Neural progenitor cell (in vitro differentiated cells): ENCODE measurements at regions not wholly inside any gene's neighbourhood (a gene's known extent, or its start where the extent isn't known, plus 50 kb on each side); places are given as distances from the start of the nearest gene placed in this dataset.

Experiments
- CTCF ChIP-seq: fragments of 200-600 bp; sonication (generic); IDR thresholded peaks from 2 replicates; pipeline ENCODE4 v1.5.1; 2017; ENCODE audit warnings: antibody characterized with exemption, mild to moderate bottlenecking
- EZH2 ChIP-seq: fragments of 200-600 bp; sonication (generic); IDR thresholded peaks from 2 replicates; pipeline ENCODE4 v1.6.1; 2017; ENCODE audit warnings: antibody characterized with exemption, mild to moderate bottlenecking, moderate library complexity
- EZH2phosphoT487 ChIP-seq: fragments of 200-600 bp; sonication (generic); IDR thresholded peaks from 2 replicates; pipeline ENCODE4 v1.6.1; 2017; ENCODE audit warnings: antibody characterized with exemption

GRCh38 chr12:72110937-72111650 lies 161.1 kb upstream of the TRHDE start:
- no peak for TF ChIP-seq CTCF
- no peak for TF ChIP-seq EZH2phosphoT487
- TF ChIP-seq EZH2 = no peak
